ENCODE measurements at regions not wholly inside any gene's neighbourhood (a gene's known extent, or its start where the extent isn't known, plus 50 kb on each side); places are given as distances from the start of the nearest gene placed in this dataset.
"Not testable (repeated sequence)": the region's sequence is repeated elsewhere in the genome, so short reads cannot be mapped to it uniquely, and the experiment has no call there.

DNA sequence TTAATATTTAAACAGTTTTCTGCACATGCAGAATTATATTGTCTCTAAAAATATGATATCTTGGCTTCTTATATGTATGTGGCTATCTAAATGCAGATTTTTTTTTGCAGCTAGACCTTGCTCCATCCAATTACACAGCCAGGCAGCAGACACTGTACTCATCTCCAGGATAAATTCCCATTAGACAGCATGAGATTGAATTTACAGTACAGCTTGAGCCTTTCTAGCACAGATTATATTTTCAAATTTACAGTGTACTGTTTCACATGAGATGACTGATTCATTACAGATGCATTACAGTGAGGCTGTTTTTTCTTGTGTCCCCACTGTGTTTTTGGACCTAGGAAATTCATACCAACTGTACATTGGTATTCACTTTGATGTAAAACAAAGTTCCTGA lies 134.9 kb downstream of the OTOL1 start:
- TF ChIP-seq, protein P1, sequence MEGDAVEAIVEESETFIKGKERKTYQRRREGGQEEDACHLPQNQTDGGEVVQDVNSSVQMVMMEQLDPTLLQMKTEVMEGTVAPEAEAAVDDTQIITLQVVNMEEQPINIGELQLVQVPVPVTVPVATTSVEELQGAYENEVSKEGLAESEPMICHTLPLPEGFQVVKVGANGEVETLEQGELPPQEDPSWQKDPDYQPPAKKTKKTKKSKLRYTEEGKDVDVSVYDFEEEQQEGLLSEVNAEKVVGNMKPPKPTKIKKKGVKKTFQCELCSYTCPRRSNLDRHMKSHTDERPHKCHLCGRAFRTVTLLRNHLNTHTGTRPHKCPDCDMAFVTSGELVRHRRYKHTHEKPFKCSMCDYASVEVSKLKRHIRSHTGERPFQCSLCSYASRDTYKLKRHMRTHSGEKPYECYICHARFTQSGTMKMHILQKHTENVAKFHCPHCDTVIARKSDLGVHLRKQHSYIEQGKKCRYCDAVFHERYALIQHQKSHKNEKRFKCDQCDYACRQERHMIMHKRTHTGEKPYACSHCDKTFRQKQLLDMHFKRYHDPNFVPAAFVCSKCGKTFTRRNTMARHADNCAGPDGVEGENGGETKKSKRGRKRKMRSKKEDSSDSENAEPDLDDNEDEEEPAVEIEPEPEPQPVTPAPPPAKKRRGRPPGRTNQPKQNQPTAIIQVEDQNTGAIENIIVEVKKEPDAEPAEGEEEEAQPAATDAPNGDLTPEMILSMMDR (IDR thresholded peaks at IDR 0.05) = no peak
- H3K27ac ChIP-seq = no peak overlapping the region
- DNase-seq (no peak), ATAC-seq (no peak)
- no peaks in the 10 kb centered on the region for H3K27me3 ChIP-seq (ENCODE audit: low read depth)
- intact Hi-C loops (cut with DNase I) = no loop called here
- H3K4me1 ChIP-seq = no peaks in the 10 kb centered on the region
- H3K9me3 ChIP-seq = no peaks in the 10 kb centered on the region
- H3K36me3 ChIP-seq = no peaks in the 10 kb centered on the region
- no peak overlapping the region for H3K4me3 ChIP-seq

GRCh38 chr3:161637559-161637958 lies 141.0 kb downstream of the OTOL1 start:
- no peak for ATAC-seq

GRCh38 chr3:161639095-161639494 lies 142.5 kb downstream of the OTOL1 start:
- H3K4me1 ChIP-seq; ATAC-seq; intact Hi-C loops (cut with DNase I); H3K27ac ChIP-seq; H3K27me3 ChIP-seq (ENCODE audit: low read depth); H3K9me3 ChIP-seq; H3K4me3 ChIP-seq; H3K36me3 ChIP-seq; DNase-seq: not testable (repeated sequence)

More at GRCh38 chr3:161637559-161637958, 141.0 kb downstream of the OTOL1 start:
- H3K27ac ChIP-seq = no peak overlapping the region
- intact Hi-C loops (cut with DNase I) = no loop called here
- no peaks in the 10 kb centered on the region for H3K27me3 ChIP-seq (ENCODE audit: low read depth)
- TF ChIP-seq, protein P1 (IDR thresholded peaks at IDR 0.05) = no peak
- no peaks in the 10 kb centered on the region for H3K9me3 ChIP-seq
- no peak for DNase-seq
- H3K36me3 ChIP-seq = no peaks in the 10 kb centered on the region
- H3K4me1 ChIP-seq = no peaks in the 10 kb centered on the region
- no peak overlapping the region for H3K4me3 ChIP-seq

- TF ChIP-seq, protein P1 (IDR thresholded peaks at IDR 0.05) = no peak
- no peak overlapping the region for H3K4me3 ChIP-seq
- DNase-seq (no peak), ATAC-seq (no peak)
- H3K27me3 ChIP-seq (ENCODE audit: low read depth) = no peaks in the 10 kb centered on the region
- H3K36me3 ChIP-seq = no peaks in the 10 kb centered on the region
- H3K9me3 ChIP-seq = no peaks in the 10 kb centered on the region
- H3K27ac ChIP-seq = no peak overlapping the region
- no peaks in the 10 kb centered on the region for H3K4me1 ChIP-seq
- intact Hi-C loops (cut with DNase I) = no loop called here
Measured at GRCh38 chr3:161640181-161640580, 143.6 kb downstream of the OTOL1 start.

DNA sequence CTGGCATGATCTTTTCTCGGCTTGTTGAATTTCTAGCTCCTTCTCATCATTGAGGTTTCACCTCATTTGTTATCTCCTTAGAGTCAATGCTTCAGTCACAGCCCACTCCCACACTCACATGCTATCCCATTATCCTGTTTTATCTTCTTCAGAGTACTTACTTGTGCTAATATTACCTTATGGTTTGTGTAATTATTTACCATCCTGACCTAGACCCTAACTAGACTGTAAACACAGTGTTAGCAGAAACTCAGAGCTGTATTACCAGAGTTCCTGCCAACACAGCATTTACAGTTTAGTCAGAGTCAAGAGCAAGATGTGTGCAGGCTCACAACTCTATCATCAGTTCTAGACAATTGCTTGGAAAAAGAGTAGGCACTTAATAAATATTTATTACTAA lies 144.7 kb downstream of the OTOL1 start:
- DNase-seq (no peak), ATAC-seq (no peak)
- Histone ChIP-seq H3K4me1 (no peaks in the 10 kb centered on the region), H3K4me3 (no peak overlapping the region), H3K27me3 (ENCODE audit: low read depth) (no peaks in the 10 kb centered on the region), H3K36me3 (no peaks in the 10 kb centered on the region), H3K27ac (no peak overlapping the region), H3K9me3 (no peaks in the 10 kb centered on the region)
- TF ChIP-seq, protein P1 (IDR thresholded peaks at IDR 0.05) = no peak
- intact Hi-C loops (cut with DNase I) = no loop called here

GRCh38 chr3:161644891-161645635 lies 148.5 kb downstream of the OTOL1 start:
- ATAC-seq (no peak), DNase-seq (no peak)
- H3K27ac ChIP-seq = no peak overlapping the region
- no peak overlapping the region for H3K4me3 ChIP-seq
- no peaks in the 10 kb centered on the region for H3K9me3 ChIP-seq
- H3K4me1 ChIP-seq = no peaks in the 10 kb centered on the region
- TF ChIP-seq, protein P1 (IDR thresholded peaks at IDR 0.05) = no peak
- intact Hi-C loops (cut with DNase I) = no loop called here
- H3K36me3 ChIP-seq = no peaks in the 10 kb centered on the region
- H3K27me3 ChIP-seq (ENCODE audit: low read depth) = no peaks in the 10 kb centered on the region
